ENCODE measurements at regions not wholly inside any gene's neighbourhood (a gene's known extent, or its start where the extent isn't known, plus 50 kb on each side); places are given as distances from the start of the nearest gene placed in this dataset.

DNA sequence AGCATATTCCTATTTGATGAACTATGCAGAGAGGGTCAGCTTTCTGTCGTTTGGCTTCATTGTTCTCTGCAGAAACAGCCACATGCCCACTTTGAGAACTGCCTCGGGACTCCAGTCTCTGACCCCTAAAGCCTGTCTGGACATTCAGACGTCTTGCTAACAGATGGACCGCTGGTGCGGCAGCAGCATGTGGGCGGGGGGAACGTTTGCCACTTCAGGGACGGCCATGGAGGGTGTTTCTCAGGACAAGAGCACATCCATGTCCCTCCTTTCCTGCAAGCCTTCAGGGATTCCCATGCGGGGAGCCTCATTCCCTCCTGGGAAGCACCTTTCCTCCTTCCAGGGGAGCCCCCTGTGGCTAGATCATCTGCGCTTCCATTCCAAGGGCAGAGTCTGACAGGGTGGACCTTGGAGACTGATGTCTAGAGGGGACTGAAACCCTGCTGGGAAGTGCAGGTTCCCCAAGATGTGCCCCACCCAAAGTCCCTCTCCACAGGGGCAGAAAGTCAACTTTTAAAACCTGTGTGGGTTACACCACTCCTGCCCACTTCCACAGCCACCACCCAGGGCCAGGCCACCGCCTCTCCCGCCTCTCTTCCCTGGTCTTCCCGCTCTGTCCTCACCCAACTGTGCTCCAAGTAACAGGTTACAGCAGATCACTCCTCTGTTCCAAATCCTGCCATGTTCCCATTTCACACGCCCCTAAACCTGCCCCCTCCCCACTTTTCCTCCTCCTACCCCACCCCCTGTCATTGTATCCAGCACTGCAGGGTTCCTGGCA is 94.8 kb upstream of the PMEPA1 start:
- in situ Hi-C loops (cut with HindIII; ENCODE audit: low sequenced_read_pairs): no loop called here

DNA sequence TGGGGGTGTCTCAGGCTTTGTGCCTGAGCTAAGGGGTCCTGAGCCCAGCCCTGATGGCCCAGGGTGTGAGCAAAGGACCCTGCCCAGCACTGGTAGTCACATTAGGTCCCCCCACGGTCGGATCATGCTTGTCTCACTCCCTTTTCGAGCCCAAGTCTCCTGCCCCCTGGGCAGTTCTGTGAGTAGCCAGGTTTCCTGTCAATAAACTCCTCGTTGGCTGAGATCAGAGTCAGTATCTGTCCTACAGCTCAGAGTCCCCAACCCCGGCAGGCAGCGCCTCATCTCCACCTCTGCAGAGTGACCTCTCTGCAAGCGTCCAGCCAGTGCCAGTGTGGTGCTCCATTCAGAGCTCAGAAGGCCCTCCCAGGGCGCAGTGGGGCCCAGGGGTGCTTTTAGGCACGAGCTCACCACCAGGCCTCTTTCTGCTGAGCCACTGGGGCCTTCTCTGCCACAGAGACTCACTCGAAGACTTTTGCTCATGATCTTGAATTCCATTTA is 93.7 kb upstream of the PMEPA1 start:
- in situ Hi-C loops (cut with HindIII; ENCODE audit: low sequenced_read_pairs): no loop called here

DNA sequence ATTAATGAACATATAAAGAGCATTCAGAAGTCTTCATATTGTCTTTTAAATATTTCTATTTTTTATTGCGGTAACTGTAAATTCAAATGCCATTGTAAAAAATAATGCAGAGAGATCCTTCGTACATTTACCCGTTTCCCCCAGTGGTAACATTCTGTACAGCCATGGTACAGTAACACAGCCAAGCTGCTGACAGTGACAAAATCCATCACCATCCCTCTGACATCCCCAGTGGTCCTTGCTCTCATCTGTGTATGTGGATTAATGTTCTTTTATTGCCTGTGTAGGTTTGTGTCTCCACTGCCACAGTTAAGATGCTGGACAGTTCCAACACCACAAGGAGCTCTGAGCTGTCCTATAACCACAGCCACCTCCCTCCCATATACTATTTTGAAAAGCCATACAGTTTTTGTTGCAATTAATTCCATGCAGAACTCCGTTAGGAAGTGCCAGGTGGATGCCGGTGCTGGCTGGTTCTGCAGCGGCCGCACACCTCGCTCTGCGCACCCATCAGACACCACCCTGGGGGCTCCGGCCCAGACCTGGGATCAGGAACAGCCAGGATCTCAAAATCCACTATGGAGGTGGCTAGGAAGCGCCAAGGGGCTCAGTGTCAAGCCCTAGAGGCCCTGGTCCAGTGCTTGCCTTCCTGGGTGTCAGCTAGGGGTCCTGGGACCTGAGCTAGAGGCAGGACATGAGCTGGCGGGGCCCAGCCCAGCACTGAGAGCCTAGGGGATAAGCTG is 93.1 kb upstream of the PMEPA1 start:
- in situ Hi-C loops (cut with HindIII; ENCODE audit: low sequenced_read_pairs): no loop called here

DNA sequence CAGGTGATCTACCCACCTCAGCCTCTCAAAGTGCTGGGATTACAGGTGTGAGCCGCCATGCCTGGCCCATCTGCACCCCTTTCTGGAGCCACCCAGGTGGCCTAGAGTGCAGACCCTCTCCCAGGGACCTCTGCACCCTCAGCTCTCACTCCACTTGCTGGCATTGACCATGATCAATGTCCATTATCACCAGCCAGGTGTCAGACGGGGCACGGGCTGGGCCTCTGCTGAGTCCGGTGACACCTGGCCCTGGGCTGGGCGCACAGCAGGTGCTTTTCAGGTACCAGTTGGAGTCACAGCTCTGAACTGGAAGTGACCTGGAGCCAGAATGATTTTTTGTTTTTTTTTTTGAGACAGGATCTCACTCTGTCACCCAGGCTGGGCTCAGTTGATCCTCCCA is 91.8 kb upstream of the PMEPA1 start:
- in situ Hi-C loops (cut with HindIII; ENCODE audit: low sequenced_read_pairs): no loop called here

DNA sequence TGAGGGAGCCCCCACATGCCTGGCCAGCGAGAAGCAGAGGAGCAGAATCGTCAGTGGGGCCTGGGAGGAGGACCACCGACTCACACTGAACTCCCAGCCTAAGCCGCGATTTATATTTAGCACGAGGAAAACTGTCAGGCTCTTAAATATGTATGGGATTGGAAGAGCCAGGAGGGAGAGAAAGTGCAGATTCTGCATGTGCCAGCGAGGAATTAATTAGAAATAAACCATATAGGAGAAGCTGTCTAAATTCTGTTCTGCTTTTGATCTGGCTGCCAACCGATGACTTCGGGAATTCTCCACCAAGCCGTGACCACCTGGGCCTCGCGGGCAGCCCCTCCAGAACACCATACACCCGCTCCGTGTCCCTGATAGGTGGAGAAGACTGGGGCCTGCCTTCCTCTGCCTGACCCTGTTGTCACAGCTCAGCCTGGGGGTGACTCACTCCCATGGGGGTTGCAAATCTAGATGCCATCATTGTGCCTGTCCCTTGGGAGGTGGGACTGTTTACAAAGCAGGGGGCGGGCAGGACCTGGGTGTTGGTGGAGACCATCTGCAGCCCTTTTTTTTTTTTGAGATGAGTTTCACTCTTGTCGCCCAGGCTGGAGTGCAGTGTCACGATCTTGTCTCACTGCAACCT is 91.1 kb upstream of the PMEPA1 start:
- in situ Hi-C loops (cut with HindIII; ENCODE audit: low sequenced_read_pairs): no loop called here

DNA sequence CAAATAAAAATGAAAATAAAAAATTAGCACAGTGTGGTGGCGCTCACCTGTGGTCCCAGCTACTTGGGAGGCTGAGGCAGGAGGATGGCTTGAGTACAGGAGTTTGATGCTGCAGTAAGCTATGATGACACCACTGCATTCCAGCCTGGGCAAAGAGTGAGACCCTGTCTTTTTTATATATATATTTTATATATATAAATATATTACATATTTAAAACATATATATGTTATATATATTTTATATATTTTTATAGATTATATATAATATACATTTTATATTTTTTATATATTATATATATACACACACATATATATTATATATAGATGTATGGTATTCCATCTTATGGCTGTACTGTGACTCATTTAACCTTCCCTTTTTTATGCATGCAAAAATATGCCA is 87.6 kb upstream of the PMEPA1 start:
- in situ Hi-C loops (cut with HindIII; ENCODE audit: low sequenced_read_pairs): loop anchor here (25.0 kb wide), 1 partner anchor 160 kb away; no protein-coding TSS in a partner anchor

DNA sequence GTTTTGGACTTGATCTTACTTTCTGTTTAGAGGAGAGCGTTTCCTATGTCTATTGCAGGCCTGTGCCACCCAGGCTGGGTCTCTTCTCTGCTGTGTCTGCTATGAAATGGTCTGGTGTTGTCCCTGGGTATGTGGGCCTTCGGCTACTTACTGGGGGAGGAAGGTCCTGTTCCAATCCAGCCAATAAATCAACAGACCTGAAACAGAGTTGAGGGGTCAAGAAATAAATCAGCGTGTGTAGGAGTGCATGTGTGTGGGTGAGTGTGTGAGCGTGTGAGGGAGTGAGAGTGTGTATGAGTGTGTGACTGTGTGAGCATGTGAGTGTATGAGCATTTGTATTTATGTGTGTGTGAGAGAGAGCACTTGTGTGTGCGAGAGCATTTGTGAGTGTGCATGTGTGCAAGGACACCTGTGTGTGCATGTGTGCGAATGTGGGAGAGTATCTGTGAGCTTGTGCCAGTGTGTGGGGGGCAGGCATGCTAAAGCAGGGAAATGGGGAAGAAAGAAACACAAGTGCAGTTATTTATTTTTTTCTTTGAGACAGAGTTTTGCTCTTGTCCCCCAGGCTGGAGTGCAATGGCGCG is 86.3 kb upstream of the PMEPA1 start:
- in situ Hi-C loops (cut with HindIII; ENCODE audit: low sequenced_read_pairs): loop anchor here (25.0 kb wide), 1 partner anchor 159 kb away; no protein-coding TSS in a partner anchor

DNA sequence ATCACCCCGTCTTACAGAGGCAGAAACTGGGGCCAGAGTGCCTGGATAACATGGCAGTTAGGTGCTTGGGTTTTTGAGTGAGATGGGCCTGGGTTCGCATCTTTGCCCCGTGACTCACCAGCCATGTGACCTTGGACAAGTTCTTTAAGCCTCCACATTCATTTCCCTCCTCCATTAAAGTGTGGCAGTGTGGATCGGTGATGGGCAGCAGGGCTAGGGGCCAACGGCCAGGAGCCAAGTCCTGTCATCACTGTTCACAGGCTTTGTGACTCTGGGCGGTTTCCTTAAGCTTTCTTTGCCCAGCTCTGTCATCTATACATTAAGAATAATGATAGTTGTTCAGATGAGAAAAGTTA is 85.5 kb upstream of the PMEPA1 start:
- in situ Hi-C loops (cut with HindIII; ENCODE audit: low sequenced_read_pairs): loop anchor here (25.0 kb wide), 1 partner anchor 158 kb away; no protein-coding TSS in a partner anchor

DNA sequence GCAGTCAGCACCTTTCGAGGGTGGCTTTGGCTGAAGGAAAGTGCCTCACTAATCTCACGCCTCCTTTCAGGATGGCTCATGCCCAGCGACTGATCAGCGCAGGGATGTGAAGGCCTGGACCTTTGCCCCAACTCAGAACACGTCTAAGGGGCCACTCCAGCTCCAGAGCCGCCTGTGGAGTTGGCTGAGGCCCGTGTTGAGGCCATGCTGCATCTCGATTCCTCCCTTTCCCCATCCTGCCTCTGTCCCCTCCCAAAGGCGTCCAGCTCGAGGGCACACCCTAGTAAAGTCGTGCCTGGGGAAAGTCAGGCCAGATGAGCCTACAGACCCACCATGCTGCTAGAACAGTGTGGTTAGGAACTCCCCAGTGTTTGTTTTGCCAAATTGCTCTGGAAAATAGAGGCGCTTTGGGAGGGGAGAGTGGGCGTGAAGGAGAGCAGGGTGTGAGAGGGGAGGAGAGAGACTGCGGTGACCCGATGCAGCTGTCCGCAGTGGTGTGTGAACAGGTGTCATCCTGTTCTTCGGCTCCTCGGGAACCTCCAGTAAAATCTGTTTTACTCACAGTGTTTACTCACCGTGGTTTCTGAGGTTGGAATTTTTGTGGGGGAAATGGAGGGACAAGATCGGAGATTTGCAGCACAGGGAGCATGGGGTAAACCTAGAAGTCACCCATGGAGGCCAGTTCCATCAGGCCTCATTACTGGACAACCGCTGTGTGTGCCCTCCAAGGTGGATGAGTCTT is 85.0 kb upstream of the PMEPA1 start:
- in situ Hi-C loops (cut with HindIII; ENCODE audit: low sequenced_read_pairs): loop anchor here (25.0 kb wide), 1 partner anchor 157 kb away; no protein-coding TSS in a partner anchor

DNA sequence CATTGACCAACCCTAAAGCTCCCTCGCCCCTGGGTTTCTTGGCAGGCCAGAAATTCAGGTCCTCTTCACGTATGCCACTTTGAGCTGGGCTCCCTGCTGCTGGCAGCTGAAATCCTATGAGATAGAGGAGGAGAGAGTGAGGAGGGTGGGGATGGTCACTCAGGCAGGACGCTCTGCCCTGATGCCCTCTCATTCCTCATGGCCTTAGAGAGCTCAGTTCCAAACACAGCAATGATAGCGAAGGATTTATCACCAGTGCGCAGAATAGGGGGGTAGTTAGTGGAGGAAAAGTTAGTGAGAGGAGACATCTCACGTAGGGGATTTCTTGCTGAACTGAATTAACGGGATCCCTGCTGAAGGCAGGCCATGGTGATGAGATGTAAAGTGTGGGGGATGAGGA is 84.2 kb upstream of the PMEPA1 start:
- in situ Hi-C loops (cut with HindIII; ENCODE audit: low sequenced_read_pairs): loop anchor here (25.0 kb wide), 1 partner anchor 157 kb away; no protein-coding TSS in a partner anchor

DNA sequence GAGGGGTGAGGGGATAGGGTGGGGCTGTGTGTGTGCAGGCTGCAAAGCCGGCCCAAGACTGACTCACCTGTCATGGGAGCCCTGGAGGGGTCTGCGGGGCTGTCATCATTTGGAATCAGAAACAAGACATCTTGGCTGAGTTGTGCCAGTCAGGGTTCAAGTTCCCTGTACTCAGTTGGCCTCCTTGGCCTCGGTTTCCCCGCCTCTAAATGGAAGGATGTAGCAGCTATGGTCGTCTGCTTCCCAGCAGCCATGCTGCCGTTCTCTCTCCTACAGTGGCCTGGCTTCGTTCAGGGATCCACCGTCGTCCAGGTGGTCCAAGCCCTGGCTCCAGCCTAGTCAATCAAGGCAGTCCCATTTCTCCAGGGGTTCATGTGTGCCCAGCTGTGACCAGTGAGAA is 83.6 kb upstream of the PMEPA1 start:
- in situ Hi-C loops (cut with HindIII; ENCODE audit: low sequenced_read_pairs): loop anchor here (25.0 kb wide), 1 partner anchor 156 kb away; no protein-coding TSS in a partner anchor

DNA sequence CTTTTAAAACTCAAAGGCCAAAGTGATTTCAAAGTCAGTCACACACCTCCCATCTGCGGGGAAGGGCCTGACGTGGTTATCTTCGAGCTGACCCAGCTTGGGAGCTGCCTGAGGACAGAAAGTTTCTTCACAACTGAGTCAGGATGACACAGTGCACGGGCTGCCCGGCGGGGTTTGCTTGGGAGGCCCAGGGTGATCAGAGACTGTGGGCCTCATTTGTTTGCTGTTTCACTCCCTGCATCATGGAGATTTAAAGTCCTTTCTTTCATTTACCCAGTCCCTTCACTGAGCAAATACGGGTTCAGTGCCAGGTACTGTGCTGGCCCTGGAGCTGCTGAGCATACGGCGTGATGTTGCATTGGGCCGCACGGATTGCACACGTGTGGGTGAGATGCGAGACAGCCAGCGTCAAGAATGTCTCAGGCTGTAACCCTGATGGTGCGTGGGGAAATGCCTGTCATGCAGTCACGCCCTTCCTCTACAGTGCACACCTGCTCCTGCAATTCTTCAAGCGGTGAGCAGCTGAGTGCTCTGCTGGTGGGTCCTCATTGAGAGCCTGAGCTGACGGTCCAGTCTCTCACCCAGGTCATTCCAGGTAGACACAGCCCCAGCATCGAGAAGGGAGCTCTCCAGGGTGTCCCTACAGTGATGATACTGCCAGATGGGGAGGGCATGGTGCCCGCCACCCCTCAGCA is 82.7 kb upstream of the PMEPA1 start:
- in situ Hi-C loops (cut with HindIII; ENCODE audit: low sequenced_read_pairs): loop anchor here (25.0 kb wide), 1 partner anchor 155 kb away; no protein-coding TSS in a partner anchor

DNA sequence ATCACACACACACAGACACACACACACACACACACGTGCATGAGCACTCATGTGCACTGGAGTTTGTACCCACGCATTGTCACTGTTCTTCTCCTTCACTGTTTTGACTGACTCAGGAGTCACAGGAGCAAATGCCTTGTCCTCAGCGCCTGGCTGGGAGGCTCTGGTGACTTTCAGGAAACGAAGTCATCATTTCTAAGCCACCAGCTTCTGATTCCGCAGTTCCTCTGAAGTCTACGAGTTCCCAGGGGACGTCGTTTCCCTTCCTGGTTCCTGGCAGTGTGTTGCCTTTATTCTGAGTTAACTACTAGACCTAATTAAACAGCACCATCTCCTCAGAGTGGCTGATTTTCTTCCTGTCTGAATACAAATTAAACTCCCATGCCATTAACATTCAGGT is 82.2 kb upstream of the PMEPA1 start:
- in situ Hi-C loops (cut with HindIII; ENCODE audit: low sequenced_read_pairs): loop anchor here (25.0 kb wide), 1 partner anchor 155 kb away; no protein-coding TSS in a partner anchor

DNA sequence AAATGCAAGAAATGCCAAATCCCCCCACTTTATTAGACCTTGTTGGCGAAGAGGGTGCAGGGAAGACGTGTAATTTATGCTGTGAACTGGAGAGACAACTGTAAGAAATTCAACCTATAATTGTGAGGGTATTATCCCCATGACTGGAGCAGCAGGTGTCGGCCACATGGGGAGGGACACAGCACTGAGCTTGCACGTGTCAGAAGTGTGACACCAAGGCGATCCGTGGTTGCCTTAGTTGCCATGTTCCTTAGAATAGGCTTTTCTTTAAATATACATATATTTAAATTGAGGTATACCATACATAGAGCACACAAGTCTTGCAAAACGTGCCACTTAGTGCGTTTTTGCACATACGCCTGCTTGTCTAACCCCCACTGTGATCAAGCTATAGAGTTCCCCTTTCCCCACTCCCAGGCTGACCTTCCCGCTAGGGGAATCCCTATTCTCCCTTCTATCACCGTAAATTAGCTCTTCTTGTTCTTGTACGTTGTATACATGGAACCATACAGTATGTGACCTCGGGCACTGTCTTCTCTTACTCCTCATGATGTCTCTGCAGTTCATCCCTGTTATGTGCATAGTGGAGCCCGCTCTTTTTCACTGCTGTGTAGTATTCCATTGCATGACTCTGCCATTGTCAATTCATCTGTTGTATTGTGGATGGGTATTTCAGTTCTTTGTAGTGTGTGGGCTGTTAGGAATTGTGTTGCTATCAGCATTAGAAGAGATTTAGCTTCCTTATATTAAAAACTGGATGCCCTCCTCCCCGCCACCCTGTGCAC is 81.6 kb upstream of the PMEPA1 start:
- in situ Hi-C loops (cut with HindIII; ENCODE audit: low sequenced_read_pairs): loop anchor here (25.0 kb wide), 1 partner anchor 154 kb away; no protein-coding TSS in a partner anchor

DNA sequence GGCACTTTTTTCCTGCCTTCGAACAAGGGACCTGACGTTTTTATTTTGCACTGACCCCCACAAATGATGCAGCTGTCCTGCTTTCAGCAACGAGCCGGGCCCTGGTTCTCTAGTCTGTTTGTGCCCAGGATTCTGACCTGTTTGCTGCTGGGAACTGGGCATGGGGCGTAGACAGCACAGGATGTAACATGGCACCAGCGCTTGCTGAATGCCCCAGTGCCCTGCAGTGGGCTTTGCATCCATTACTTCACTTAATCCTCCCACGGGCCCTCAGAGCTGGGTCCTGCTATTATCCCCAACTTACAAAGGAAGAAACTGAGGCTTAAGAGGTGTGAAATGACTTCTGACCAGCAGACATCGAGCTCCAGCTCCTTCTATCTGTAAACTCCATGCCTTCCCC is 80.4 kb upstream of the PMEPA1 start:
- in situ Hi-C loops (cut with HindIII; ENCODE audit: low sequenced_read_pairs): loop anchor here (25.0 kb wide), 1 partner anchor 153 kb away; no protein-coding TSS in a partner anchor

DNA sequence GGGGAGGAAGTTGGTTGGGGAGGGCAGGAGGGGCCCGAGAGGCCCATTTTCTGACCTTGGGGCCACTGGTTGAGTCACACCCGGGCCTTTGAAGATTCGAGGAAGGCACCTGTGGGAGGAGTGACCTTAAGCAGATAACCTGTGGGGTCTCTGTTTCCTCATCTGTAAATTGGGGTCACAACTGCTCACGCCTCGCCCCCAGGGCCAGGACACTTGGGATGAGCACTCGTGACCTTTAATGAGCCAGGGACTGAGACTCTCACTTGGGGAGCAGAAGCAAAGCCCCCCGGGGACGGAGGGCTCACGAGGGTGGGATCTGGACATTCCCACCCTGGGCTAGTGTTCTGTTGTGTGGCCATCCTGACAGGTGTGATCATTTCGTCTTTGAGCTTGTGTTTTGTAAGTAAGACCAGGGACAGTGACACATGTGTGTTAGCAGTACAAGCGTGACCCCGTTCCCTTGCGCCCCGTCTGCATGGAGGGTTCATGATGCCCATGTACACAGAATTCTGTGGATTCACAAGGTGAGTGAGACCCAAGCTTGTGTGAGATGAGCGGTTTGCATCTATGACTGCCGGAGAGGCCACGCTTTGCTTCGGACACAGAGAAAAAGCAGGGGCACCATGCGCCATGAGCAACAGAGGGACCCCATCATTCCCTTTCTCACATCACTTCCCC is 79.3 kb upstream of the PMEPA1 start:
- in situ Hi-C loops (cut with HindIII; ENCODE audit: low sequenced_read_pairs): loop anchor here (25.0 kb wide), 1 partner anchor 152 kb away; no protein-coding TSS in a partner anchor

DNA sequence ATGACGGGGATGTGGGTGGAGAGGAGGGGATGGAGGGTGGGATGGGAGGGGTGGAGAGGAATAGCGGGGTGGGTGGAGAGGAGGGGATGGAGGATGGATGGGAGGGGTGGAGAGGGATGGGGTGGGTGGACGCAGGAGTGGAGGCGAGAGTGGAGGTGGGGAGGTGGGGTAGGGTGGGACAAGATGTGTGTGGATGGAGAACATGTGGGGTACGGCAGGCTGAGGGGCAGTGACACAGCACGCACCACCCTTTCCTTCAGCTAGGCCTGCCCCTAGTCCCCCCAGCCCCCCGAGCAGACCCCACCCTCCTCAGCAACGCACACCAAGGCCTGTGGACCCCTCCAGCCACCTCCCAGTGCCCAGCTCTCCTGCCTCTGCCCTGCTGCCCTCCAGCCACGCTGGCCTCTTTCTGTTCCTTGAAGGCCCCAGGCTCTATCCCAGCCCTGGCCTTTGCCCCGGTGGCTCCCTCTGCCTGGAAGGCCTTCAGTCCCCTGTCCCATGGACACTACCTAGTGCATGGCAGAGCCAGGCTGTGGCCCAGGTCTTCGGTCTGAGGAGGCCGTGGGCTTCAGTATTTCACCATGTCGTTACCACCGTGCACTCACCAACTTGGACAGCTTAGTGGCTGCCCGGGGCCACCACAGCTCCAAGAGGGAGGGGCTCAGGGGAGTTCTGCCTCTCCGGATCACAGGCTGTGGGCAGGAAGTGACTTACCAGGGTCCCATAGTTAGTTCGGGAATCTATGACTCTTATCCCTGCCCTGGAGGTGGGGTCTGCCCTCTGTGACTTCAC is 78.4 kb upstream of the PMEPA1 start:
- in situ Hi-C loops (cut with HindIII; ENCODE audit: low sequenced_read_pairs): loop anchor here (25.0 kb wide), 1 partner anchor 151 kb away; no protein-coding TSS in a partner anchor
